EH (cell line): ENCODE measurements at regions not wholly inside any gene's neighbourhood (a gene's known extent, or its start where the extent isn't known, plus 50 kb on each side); places are given as distances from the start of the nearest gene placed in this dataset.

Experiments used
- DNase-seq: peaks from one replicate; pipeline ENCODE4 v3.0.0-alpha.2; 2015; ENCODE audit warnings: low read depth

DNA sequence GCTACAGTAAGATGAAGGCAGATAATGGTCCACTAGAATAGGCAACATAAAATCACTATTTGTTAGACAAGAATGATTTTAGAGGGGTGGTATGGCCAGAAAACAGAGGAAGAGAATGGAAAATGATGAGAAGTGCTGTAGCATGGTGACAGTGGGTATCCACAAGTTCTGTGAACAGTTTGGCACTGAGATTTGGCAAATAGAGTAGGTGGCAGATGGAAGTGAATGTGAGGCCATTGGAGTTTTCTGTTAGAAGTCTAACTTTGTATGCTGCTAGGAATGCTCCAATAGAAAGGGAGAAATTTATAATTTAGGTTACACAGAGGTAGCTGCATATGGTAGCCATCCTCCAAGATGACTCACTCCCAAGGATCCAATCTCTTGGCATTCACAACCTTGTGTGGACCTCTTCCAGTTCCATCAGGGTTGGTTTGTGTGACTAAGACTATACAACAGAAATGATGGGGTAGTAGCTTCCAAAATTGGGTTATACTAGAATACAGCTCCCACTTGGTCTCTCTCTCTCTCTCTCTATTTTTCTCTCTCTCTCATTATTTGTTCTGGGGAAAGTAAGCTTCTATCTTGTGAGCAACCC lies 646.9 kb upstream of the ZNF608 start:
- no peak for DNase-seq

DNA sequence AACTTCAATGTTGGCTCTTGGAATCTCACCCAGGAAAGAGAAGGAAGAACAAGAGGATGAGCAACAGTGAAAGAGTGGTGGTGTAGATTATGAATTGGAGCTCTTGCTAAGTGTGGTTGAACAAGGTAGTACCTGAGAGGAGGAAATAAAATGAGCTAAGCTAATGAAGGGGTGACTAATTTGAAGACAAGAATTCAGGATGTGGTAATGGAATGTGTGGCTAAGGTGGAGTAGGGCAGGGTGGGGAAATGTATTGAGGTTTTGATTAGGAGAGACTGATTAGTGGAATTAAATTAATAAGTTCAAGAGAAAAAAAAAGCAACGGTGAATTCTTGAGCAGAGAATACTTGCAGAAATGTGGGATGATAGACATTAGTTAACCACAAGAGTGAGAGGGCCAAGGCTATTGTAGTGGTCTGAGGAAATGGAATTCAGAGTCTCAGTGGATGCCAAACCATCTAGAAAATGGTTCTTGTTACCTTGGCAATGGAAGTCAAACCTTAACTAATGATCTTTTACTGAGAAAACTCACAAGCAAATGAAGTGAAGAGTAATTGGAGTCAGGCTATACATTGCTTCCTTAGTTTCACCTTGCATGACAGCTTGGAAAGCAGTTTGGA lies 648.3 kb upstream of the ZNF608 start:
- no peak for DNase-seq

DNA sequence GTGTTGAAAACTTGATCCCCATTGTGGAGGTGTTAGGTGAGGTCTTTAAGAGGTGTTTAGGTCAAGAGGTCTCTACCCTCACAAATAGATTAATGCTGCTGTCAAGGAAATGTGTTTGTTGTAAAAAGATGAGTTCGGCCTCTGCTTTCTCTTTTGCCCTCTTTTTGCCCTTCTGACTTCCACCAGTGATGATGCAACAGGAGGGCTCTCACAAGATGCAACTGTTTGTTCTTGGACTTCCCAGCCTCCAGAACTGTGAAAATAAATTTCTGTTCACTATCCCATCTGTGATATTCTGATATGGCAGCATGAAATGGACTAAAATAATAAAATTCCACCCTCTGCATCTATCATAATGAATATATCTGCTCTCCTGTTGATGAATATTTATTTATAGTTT lies 650.0 kb upstream of the ZNF608 start:
- no peak for DNase-seq

DNA sequence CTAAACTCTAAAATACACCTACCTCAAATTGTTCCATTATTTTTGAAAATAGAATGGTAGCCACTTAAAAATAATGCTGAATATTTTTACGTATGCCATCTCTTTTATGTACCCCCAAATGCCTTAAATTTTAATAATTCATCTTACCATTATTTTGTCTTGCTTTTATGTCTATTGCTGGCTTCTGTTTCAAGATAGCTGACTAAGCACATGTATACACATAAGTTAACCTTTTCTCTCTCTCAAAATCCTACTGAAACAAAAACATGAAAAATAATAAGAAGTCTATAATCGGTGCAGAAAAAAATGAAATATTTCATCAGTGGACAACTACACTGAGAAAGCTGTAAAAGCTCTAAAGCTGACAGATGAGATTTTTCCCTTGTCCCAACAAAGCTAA lies 652.0 kb upstream of the ZNF608 start:
- no peak for DNase-seq

DNA sequence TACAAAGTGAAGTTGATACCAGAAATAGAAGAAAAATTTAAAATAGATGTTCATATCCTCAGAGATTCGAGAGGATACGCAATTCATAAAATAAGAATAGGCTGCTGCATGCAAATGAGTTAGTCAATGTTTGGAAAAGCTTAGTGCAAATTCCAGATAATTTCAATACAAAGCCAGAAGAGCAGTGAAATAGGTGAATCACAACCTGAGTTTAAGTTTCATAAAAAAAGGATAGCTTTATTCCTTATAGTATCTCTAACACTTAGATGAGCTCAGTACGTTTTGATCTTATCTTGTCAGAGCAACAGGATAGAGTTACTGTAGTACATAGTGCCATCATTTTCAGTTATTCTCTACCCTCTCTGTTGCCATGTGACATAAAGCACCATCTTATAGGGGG lies 653.4 kb upstream of the ZNF608 start:
- no peak for DNase-seq

DNA sequence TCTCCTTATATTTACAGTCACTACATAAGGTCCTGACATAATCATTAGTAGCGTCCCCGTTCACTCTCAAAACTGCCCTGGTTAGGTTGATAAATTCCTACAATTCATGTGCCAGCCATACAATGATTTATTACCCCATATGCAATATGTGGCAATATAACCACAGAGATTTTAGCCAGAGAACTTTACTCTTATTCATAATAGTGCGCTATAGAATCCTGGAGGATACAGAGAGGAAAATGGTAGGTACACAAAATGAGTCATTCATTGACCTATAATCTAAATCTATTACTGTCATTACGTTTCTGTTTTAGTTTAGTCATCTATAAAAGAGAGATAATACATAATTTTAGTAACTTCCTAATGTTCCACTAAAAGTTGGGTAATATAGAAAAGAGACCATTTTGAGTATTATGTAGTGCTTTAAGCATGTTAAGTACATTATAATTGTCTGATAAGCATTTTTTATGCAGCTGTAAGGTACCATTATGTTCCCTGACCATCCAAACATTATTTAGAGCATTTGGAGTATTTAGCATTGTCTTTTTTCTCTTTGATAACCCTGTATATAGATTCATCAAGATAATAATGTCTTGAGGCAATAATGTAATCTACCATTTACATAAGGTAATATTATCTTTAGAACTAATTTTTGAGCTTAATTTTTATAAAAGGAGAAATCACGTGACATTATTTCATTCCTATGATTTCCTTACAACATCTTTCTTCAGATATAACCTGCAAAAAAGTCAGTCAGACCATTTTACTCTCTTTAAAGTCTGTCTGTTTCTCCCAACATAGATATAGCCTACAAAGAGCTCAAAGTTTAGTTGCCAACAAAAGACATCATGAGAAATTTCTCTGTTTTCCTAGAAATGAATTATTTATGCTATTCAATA lies 655.5 kb upstream of the ZNF608 start:
- DNase-seq: no peak

DNA sequence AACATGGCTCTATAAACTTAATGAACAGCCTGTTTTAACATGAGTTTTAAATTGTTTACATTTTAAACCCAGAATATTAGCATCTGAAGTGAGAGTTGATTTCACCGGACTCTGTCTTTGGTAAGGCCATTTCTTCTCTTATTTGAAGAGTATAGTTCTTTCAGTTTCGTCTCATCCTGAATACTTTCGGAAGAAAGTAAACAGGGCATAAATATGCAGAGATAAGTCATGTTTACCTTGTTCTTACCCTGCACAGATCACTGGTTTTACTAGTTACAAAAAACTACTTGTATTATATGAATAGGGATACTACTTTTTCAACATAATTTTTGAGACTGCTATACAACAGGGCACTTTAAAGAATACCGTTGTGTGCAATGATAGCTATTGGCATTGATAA lies 656.3 kb upstream of the ZNF608 start:
- no peak for DNase-seq

DNA sequence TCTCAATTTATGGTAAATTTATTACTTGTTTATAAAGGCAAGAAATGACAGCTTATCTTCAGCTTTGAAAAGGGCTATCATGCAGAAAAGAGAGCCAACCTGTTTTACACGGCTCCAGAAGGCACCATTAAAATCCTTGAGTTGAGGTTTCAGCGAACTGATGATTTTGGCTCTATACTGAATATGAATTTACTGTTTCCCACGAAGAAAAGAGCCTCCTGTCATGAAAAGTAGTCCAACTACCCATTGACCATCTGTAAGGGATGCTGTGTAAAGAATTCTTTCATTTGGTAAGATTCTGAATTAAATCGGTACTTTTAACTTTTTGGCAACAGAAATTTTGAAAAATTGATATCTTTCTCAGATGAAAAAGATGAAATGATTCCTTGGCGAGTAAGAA lies 657.6 kb upstream of the ZNF608 start:
- DNase-seq: no peak

DNA sequence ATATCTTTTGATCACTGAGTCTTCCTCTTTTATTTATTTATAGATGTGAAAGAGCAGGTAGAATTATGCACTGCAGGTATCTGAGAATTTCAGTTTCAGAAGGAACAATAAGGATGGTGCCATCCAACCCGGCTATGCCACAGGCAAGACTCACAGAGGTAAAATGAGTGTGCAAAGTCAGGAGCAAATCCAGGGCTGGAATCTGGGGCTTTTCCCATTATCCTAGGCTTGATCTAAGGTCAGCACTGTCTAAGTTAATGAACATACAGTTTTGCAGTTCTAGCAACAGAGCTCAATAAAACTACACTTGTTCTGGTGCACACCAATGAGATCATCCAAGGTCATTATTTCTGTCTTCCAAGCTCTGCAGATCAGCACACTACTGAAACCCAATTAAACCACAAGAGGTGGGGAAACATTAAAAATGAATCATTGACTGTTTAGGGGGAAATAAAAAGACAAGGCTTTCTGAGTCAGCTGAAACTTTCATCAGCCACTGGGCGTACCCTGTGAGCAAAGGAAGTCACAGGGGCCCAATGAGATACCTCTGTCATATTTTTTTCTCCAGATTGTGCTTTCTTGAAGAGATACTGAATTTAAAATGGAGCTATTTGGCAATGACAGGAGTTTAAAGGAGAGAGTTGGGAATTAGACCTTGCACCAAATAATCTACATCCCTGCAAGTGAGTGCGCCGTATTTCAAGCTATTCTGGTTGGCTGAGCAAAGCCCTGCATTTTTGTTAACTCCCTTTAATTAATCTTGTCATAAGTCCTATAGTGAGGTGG lies 662.2 kb upstream of the ZNF608 start:
- DNase-seq: peak; percentile 86

DNA sequence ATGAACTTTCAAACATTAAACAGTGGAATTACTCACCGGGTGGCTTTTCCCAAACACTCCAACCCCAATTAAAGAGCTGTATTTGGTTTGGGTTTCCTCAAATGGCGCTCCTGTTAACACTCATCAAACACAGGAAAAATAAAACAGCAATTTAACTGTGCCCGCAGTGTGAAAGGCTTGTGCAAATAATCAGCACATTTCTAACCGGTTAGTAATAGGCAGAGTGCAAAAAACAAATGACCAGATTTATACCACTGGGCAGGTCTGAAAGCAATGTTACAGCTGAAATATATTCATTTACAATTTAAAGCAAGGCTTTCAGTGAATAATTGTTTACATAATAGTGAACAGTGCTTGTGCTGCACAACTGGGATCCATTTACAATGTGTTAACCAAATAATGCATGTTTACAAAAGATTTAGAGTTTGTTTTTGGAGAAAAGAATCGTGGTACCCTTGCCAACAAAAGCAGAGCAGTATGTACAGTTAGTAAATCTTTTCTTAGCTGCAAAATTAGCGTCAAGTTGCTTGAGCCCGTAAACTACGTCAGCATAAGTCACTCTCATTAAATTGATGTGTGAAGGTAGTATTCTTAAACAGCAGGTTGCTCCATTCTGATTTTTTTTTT lies 662.9 kb upstream of the ZNF608 start:
- DNase-seq: peak; percentile 69

DNA sequence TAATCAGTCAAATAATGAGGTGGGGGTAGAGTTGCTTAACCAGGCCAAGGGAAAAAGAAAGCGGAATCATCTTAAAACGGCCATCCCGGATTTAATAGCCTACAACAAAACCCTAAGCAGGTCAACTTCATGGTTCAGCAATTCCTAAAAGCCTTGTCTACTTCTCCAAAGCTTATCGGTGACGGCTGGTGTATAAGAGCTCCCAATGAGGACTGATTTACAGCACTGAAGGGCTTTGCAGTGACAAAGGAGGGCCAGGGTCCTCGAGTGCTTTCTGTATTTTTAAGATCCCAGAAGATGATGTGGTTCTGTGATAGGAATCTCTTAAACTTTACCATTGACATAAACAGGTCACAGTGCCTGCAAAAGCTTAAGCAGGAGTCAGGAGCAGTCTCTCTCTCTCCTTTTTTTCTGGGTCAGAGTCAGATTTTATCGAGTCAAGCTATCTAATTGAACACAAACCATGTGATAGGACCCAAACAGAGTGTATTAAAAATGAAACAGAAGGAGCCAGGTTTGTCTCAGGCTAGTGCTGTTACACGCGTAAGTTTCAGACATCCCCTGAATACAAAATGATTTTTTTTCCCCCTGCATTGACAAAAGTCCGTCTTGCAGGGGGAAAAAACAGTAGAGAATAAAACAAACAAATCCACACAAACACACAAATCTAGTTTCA lies 663.6 kb upstream of the ZNF608 start:
- peak; percentile 6 for DNase-seq

DNA sequence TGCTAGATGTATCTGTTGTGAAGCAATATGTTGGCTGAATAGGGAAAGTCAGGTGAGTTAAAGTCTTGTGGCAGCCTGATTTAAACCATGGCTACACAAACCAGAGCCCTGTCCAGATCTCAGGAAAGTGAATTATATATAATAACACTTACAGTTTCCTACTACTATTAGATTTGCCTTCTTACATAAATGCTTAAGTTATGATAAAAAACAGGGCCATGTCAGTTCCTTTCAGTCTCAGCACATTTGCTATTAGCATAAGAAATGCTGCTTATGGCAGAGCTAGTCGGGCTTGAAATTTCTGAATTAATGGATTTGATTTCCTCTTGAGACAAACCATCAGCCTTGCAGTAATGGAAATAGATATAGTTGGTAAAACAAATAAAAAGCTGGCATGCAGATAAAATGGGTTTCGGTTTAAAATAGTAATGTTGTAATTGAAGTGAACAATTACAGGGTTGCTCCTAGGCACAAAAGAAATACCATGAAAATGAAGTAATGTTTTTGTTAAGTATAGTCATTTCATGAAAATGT lies 664.2 kb upstream of the ZNF608 start:
- peak; percentile 78 for DNase-seq

DNA sequence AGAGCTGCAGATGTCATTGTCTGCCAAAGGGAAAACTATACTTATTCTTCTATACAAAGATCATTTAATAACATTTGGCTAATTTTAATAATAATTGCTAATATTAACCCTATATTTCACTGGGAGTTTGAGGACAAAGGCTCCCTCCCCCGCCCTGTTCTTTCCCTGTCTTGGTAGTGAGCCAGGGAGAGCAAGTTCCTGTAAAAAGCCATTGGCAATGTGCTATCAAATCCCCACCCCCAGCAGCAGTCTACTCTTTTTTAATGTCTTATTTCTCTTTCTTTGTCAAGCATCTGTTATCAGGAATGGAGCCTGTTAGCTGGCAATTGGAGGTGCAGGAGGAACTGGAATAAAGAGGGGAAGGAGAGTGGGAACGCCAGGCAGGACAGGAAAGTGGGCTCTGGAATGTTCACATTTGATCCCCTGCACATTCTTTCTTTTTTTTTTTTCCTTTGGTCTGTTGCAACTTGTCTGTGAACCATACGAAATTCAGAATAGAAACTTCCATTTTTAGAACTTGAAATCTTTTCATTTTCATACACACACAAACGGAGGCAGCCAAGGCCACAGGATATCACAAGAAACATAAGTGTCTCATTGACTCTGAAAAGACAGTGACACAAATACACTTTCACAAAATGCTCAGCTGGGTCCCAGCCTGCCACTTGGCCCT lies 664.8 kb upstream of the ZNF608 start:
- DNase-seq: no peak

DNA sequence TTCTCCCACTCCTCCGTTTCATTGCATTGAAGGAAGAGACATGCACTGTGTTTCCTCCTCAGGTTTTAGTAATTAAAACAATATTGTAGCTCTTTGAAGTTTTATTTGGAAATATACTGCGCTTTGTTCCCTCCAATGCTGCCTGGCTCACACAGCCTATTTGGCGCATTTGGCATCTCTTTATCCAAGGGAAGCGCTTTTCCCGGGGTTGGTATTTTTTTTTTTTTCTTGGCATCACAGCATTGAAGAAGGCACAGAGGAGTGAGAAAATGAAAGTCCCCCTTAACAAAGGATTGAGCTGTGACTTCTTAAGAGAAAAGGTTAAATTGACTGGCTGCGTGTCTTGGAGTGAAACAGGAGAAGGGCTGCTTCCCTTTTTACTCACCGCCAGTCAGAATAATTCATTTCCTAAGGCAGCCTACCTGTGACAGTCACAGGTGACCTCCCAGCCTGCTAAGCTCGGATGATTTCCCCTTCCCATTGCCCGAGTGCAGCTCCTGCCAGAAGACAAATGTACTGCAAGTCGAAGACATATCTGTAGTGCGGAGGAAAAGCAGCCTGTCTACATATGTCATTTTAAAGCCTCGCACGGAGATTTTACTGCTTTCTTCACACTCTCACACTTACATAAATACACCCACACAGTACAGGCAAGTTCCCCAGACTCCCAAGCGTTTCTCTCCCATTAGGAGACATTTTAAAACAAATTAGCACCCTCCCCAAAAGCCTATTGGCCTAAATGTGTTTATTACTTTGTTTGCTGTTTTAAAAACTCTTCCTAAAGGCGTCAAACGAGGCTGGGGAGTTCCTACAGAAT lies 665.5 kb upstream of the ZNF608 start:
- peak; percentile 2 for DNase-seq

DNA sequence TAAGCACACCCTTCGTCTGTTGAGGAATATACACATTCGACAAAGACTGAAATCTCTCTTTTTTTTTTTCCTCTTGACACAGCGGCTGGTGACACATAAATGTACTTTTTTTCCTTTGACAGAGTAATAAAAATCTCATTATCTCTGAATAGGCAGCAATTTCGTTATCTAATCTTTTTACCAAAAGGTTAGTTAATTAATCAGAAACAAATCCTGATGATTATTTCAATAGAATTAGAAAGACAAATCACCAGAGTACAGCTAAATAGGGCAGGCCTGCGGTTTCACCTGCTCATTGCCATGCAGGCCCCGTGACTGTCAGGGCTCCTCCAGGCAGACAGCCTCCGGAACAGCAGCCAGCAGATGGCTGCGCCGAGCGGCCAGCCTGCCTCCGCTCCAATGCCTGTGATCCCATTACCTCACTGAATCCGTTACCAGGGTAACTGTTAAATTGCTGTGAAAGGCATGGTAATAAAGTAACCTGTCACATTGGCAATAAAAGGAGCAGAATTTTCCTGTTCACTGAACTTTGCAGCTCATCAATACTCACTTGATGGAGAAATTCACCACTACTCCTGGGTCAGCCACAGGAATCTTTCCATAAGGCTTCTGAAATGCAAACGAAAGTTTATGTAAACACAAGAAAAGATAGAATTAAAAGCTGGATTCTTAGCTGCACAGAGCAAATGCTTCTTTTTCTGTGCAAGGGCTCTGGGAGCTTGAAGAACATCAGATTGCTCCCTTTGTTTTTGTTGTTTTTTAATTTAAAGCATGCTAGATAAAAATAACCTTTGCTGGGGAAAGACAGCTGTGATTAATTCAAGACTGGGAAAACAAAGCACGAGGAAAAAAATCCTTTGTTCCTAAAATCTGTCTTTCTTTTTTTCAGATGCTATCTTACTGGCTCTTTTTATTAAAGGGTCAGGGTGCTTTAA lies 666.4 kb upstream of the ZNF608 start:
- peak; percentile 67 for DNase-seq

DNA sequence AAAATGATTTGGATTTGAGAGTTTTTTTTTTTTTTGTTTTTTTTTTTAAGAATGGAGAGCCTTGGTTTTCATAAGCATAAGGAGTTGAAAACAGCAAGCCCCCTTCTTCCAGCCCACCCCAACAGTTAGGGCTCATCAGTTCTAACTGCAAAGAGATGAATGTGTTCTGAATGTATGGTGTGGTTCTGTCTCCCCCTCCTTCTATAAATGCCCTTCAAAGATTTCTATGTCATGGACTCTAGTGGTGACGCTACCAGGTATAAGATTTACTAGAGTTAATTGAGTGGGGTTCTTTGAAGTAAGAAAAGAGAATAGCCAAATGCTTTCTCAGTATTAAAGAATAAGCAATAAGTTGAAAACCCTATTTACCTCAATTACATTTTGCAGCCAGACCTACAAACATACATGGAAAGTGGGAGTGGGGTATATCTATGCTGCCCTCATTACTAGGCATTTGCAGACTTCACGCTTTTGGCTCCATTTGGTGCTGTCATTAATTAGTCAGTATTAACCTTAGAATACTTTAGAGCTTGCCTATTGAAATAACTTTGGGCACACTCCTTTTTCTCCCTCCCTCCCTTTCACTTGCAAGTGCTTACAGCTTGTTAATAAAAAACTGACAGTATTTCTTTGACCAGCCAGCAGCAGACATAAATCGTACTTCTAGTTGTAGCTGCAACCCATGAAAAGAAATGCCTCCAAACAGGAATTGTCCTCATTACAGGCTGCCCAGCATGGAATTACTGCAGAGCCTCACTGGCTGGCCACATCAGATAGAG lies 667.2 kb upstream of the ZNF608 start:
- DNase-seq: no peak

DNA sequence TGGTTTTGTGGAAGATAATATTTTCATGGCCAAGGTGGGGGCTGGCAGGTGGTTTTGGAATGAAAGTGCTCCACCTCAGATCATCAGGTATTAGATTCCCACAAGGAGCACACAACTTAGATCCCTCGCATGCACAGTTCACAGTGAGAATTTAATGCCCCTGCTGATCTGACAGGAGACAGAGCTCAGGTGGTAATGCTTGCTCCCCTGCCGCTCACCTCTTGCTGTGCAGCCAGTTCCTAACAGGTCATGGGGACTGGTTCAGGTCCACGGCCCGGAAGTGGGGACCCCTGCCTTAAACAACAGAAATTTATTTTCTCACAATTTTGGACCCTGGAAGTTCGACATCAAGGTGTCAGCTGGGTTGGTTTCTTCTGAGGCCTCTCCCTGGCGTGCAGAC lies 668.7 kb upstream of the ZNF608 start:
- DNase-seq: no peak

DNA sequence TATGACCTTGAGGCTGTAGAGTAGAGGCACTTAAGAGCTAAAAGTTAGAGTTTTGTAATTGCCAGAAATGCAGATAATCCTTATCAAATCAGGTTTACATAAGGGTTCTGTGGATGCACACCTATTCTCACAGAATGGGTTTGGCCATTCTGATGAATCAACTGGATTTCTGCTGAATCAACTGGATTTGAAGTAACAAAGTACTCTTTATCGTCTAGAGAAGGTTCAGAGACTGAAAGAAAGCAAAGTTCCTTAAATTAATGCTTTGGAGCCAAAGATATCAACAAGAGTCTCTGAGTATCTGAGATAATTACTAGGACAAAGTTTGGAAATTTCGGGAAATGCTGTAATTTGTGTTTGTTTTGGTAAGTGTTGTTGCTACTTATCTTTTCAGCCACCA lies 669.6 kb upstream of the ZNF608 start:
- no peak for DNase-seq
